SK-N-SH (cell line): ENCODE measurements at regions not wholly inside any gene's neighbourhood (a gene's known extent, or its start where the extent isn't known, plus 50 kb on each side); places are given as distances from the start of the nearest gene placed in this dataset.

Experiments
- CTCF ChIA-PET: fragments of 300-600, 350-600 bp; formaldehyde crosslinking; extraction: SDS; loops from one replicate; lab custom pipeline; 2021; lab: Yijun Ruan, JAX
- POLR2A ChIA-PET: fragments of 350-600 bp; sonication (Branson Sonifier 250); formaldehyde crosslinking; extraction: SDS; loops from one replicate; lab custom pipeline; 2020; ENCODE audit warnings: antibody characterized with exemption, inconsistent platforms; lab: Yijun Ruan, JAX
- DNase-seq: peaks from one replicate; pipeline ENCODE4 v3.0.0; 2012
- H2AFZ ChIP-seq: fragments of 200-600 bp; sonication (generic); 2 replicates; pipeline ENCODE4 v1.8.1; 2016; ENCODE audit warnings: antibody characterized with exemption, mild to moderate bottlenecking, low read depth
- H3F3A ChIP-seq: fragments of 200-600 bp; sonication (generic); replicated peaks from 2 replicates; pipeline ENCODE3; 2016; ENCODE audit warnings: antibody characterized with exemption, mild to moderate bottlenecking; ENCODE audit not compliant: insufficient read depth
- H3K27ac ChIP-seq, 2 experiments: fragments of 200-500 bp in 1 of 2; fragments of 200-600 bp in 1 of 2; sonication (Bioruptor generic) in 1 of 2; sonication (generic), shearing (Covaris generic) in 1 of 2; 2 replicates each; pipeline versions ENCODE4 v1.5.1 to v1.6.1; 2014 to 2016; ENCODE audit warnings: low read depth in 2 of 2, inconsistent platforms in 1 of 2, low read length in 1 of 2, mild to moderate bottlenecking in 1 of 2, mixed read lengths in 1 of 2
- H3K27me3 ChIP-seq: fragments of 200-600 bp; sonication (generic), shearing (Covaris generic); 2 replicates; pipeline ENCODE4 v1.6.1; 2016; ENCODE audit warnings: mixed run types; ENCODE audit not compliant: insufficient read depth
- H3K36me3 ChIP-seq, 2 experiments: fragments of 200-500 bp in 1 of 2; fragments of 200-600 bp in 1 of 2; sonication (Bioruptor generic) in 1 of 2; sonication (generic) in 1 of 2; replicated peaks in 1 of 2; 2 replicates each; pipeline versions ENCODE3 to v1.5.1; 2014 to 2016; ENCODE audit warnings: low read length in 1 of 2, mild to moderate bottlenecking in 1 of 2; ENCODE audit not compliant: insufficient read depth in 2 of 2, control insufficient read depth in 1 of 2
- H3K4me1 ChIP-seq, 2 experiments: fragments of 200-500 bp in 1 of 2; fragments of 200-600 bp in 1 of 2; sonication (Bioruptor generic) in 1 of 2; sonication (generic), shearing (Covaris generic) in 1 of 2; 2 replicates each; pipeline versions ENCODE4 v1.5.1 to v1.6.1; 2014 to 2016; ENCODE audit warnings: low read depth in 1 of 2, low read length in 1 of 2, mixed run types in 1 of 2; ENCODE audit not compliant: insufficient read depth in 2 of 2, control insufficient read depth in 1 of 2
- H3K4me2 ChIP-seq: fragments of 200-600 bp; sonication (generic), shearing (Covaris generic); 2 replicates; pipeline ENCODE4 v1.6.1; 2017; ENCODE audit warnings: mixed run types
- H3K4me3 ChIP-seq, 2 experiments: fragments of 200-500 bp in 1 of 2; fragments of 200-600 bp in 1 of 2; sonication (Bioruptor generic) in 1 of 2; sonication (generic), shearing (Covaris generic) in 1 of 2; 2 replicates each; pipeline versions ENCODE4 v1.5.1 to v1.8.1; 2014 to 2016; ENCODE audit warnings: low read depth in 2 of 2, inconsistent platforms in 1 of 2, low read length in 1 of 2, mild to moderate bottlenecking in 1 of 2, mixed read lengths in 1 of 2, moderate library complexity in 1 of 2
- H3K79me2 ChIP-seq: fragments of 200-600 bp; sonication (generic); 2 replicates; pipeline ENCODE4 v1.8.1; 2017; ENCODE audit warnings: mild to moderate bottlenecking; ENCODE audit not compliant: insufficient read depth
- H3K9ac ChIP-seq: fragments of 200-600 bp; sonication (generic); 2 replicates; pipeline ENCODE4 v1.6.1; 2017; ENCODE audit warnings: mixed run types
- H3K9me2 ChIP-seq: fragments of 200-600 bp; sonication (generic); 2 replicates; pipeline ENCODE4 v1.6.1; 2017; ENCODE audit warnings: mixed run types
- H3K9me3 ChIP-seq: fragments of 200-600 bp; sonication (generic); 2 replicates; pipeline ENCODE4 v1.6.1; 2017; ENCODE audit warnings: mixed run types, mild to moderate bottlenecking, moderate library complexity
- H4K20me1 ChIP-seq: fragments of 200-600 bp; sonication (generic); 2 replicates; pipeline ENCODE4 v1.6.1; 2017; ENCODE audit warnings: mild to moderate bottlenecking, mixed run types; ENCODE audit not compliant: insufficient read depth
- CHD2 ChIP-seq: fragments of 150-350 bp; IDR thresholded peaks from 2 replicates; pipeline ENCODE4 v1.6.1; 2018; ENCODE audit warnings: low read length; ENCODE audit not compliant: partially characterized antibody
- ELF1 ChIP-seq: IDR thresholded peaks from 2 replicates; pipeline ENCODE4 v1.4.0; 2012
- EZH2phosphoT487 ChIP-seq: fragments of 200-600 bp; sonication (generic); IDR thresholded peaks from 2 replicates; pipeline ENCODE4 v1.6.1; 2017; ENCODE audit warnings: low read depth, mixed run types, mild to moderate bottlenecking, antibody characterized with exemption, moderate library complexity, borderline replicate concordance
- FOXM1 ChIP-seq: IDR thresholded peaks from 2 replicates; pipeline ENCODE4 v1.4.0; 2012; ENCODE audit warnings: low read depth, mild to moderate bottlenecking
- IRF3 ChIP-seq: fragments of 150-350 bp; IDR thresholded peaks from 2 replicates; pipeline ENCODE4 v1.6.1; 2016; ENCODE audit warnings: mild to moderate bottlenecking, low read depth, low read length
- RAD21 ChIP-seq: IDR thresholded peaks from 2 replicates; pipeline ENCODE4 v1.6.1; 2012; ENCODE audit warnings: mild to moderate bottlenecking, low read length
- SIN3A ChIP-seq: IDR thresholded peaks from 2 replicates; pipeline ENCODE4 v1.6.1; 2012; ENCODE audit warnings: low read depth, mild to moderate bottlenecking, low read length, moderate library complexity, borderline replicate concordance
- TAF1 ChIP-seq: IDR thresholded peaks from 2 replicates; pipeline ENCODE4 v1.6.1; 2012; ENCODE audit warnings: low read depth, mild to moderate bottlenecking, low read length, moderate library complexity, borderline replicate concordance
- whole genome bisulfite sequencing: methylation state at CpG from one replicate; pipeline ENCODE4 v1.1.6; 2017; ENCODE audit warnings: low lambda C conversion rate; 5-methylcytosine and 5-hydroxymethylcytosine counted together
- TF ChIP-seq, protein P1 (sequence below): IDR thresholded peaks from 2 replicates; pipeline ENCODE4 v1.6.1; 2012; ENCODE audit warnings: mild to moderate bottlenecking, low read depth, low read length, moderate library complexity
- TF ChIP-seq, protein P2 (sequence below): fragments of 150-350 bp; IDR thresholded peaks from 2 replicates; pipeline ENCODE4 v1.6.1; 2017; ENCODE audit warnings: antibody characterized with exemption, low read length, low read depth, borderline replicate concordance
- TF ChIP-seq, protein P3 (sequence below): IDR thresholded peaks from 2 replicates; pipeline ENCODE4; 2012
- TF ChIP-seq, protein P4 (sequence below): fragments of 200-600 bp; sonication (generic); IDR thresholded peaks from 2 replicates; pipeline ENCODE4 v1.6.1; 2017; ENCODE audit warnings: antibody characterized with exemption, mild to moderate bottlenecking, moderate library complexity

GRCh38 chr11:104338186-104338585 is 174.2 kb upstream of the PDGFD start (continued):
- TF ChIP-seq, protein P1, sequence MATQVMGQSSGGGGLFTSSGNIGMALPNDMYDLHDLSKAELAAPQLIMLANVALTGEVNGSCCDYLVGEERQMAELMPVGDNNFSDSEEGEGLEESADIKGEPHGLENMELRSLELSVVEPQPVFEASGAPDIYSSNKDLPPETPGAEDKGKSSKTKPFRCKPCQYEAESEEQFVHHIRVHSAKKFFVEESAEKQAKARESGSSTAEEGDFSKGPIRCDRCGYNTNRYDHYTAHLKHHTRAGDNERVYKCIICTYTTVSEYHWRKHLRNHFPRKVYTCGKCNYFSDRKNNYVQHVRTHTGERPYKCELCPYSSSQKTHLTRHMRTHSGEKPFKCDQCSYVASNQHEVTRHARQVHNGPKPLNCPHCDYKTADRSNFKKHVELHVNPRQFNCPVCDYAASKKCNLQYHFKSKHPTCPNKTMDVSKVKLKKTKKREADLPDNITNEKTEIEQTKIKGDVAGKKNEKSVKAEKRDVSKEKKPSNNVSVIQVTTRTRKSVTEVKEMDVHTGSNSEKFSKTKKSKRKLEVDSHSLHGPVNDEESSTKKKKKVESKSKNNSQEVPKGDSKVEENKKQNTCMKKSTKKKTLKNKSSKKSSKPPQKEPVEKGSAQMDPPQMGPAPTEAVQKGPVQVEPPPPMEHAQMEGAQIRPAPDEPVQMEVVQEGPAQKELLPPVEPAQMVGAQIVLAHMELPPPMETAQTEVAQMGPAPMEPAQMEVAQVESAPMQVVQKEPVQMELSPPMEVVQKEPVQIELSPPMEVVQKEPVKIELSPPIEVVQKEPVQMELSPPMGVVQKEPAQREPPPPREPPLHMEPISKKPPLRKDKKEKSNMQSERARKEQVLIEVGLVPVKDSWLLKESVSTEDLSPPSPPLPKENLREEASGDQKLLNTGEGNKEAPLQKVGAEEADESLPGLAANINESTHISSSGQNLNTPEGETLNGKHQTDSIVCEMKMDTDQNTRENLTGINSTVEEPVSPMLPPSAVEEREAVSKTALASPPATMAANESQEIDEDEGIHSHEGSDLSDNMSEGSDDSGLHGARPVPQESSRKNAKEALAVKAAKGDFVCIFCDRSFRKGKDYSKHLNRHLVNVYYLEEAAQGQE = no peak
- TF ChIP-seq, protein P2, sequence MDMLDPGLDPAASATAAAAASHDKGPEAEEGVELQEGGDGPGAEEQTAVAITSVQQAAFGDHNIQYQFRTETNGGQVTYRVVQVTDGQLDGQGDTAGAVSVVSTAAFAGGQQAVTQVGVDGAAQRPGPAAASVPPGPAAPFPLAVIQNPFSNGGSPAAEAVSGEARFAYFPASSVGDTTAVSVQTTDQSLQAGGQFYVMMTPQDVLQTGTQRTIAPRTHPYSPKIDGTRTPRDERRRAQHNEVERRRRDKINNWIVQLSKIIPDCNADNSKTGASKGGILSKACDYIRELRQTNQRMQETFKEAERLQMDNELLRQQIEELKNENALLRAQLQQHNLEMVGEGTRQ = no peak
- no peak for TF ChIP-seq FOXM1

- no peak overlapping the region for H3K9ac ChIP-seq
- no peaks in the 10 kb centered on the region for H3F3A ChIP-seq
- POLR2A ChIA-PET = no interaction called here
- peak overlapping the region in 1 of 2 experiments; percentile 33; a peak in 2 of 4 replicates for H3K27ac ChIP-seq
- WGBS = 94% methylated on average over 3 of the region's 3 CpGs
- H3K9me3 ChIP-seq = no peaks in the 10 kb centered on the region
- TF ChIP-seq TAF1 (no peak), CHD2 (no peak), ELF1 (no peak), RAD21 (no peak), EZH2phosphoT487 (no peak)
- TF ChIP-seq, protein P3, sequence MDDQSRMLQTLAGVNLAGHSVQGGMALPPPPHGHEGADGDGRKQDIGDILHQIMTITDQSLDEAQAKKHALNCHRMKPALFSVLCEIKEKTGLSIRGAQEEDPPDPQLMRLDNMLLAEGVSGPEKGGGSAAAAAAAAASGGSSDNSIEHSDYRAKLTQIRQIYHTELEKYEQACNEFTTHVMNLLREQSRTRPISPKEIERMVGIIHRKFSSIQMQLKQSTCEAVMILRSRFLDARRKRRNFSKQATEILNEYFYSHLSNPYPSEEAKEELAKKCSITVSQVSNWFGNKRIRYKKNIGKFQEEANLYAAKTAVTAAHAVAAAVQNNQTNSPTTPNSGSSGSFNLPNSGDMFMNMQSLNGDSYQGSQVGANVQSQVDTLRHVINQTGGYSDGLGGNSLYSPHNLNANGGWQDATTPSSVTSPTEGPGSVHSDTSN = no peak
- TF ChIP-seq, all 33 proteins: peak for 0
- Histone ChIP-seq H3K79me2 (no peaks in the 10 kb centered on the region), H3K4me1 (peaks cover 0 to 6% of the 10 kb centered on the region in 2 experiments; a peak in 1 of 4 replicates), H3K4me3 (no peak overlapping the region), H3K4me2 (no peak overlapping the region), H3K36me3 (no peaks in the 10 kb centered on the region), H3K27me3 (no peaks in the 10 kb centered on the region), H4K20me1 (no peaks in the 10 kb centered on the region), H2AFZ (peak overlapping the region; percentile 13; the same call in 1 of the 2 replicates), H3K9me2 (no peaks in the 10 kb centered on the region)
- CTCF ChIA-PET = no interaction called here
- no peak for DNase-seq
These were observed 173.3 kb upstream of the PDGFD start for GRCh38 chr11:104337273-104337672.

DNA sequence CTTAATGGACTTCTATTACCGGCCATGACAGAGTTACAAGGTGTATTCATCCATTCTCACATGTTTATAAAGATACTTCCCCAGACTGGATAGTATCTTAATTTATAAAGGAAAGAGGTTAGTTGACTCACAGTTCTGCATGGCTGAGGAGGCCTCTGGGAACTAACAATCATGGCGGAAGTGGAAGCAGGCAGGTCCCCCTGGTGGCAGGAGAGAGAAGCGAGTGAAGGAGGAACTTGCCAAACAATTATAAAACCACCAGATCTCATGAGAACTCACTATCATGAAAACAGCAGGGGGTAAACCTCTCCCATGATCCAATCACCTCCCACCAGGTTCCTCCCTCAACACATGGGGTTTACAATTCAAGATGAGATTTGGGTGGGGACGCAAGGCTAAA is 170.0 kb upstream of the PDGFD start:
- no peaks in the 10 kb centered on the region for H3K79me2 ChIP-seq
- no peak overlapping the region for H3K4me3 ChIP-seq
- H2AFZ ChIP-seq = no peak overlapping the region
- H3K36me3 ChIP-seq = no peaks in the 10 kb centered on the region
- no peaks in the 10 kb centered on the region for H3K9me3 ChIP-seq
- H3K4me1 ChIP-seq = peaks cover 0 to 6% of the 10 kb centered on the region in 2 experiments; a peak in 2 of 4 replicates
- no peak overlapping the region for H3K4me2 ChIP-seq
- DNase-seq = no peak
- no peaks in the 10 kb centered on the region for H3K27me3 ChIP-seq
- H4K20me1 ChIP-seq = no peaks in the 10 kb centered on the region
- H3K9me2 ChIP-seq = no peaks in the 10 kb centered on the region
- no peaks in the 10 kb centered on the region for H3F3A ChIP-seq
- no peak overlapping the region for H3K9ac ChIP-seq
- POLR2A ChIA-PET = no interaction called here
- TF ChIP-seq, protein P4, sequence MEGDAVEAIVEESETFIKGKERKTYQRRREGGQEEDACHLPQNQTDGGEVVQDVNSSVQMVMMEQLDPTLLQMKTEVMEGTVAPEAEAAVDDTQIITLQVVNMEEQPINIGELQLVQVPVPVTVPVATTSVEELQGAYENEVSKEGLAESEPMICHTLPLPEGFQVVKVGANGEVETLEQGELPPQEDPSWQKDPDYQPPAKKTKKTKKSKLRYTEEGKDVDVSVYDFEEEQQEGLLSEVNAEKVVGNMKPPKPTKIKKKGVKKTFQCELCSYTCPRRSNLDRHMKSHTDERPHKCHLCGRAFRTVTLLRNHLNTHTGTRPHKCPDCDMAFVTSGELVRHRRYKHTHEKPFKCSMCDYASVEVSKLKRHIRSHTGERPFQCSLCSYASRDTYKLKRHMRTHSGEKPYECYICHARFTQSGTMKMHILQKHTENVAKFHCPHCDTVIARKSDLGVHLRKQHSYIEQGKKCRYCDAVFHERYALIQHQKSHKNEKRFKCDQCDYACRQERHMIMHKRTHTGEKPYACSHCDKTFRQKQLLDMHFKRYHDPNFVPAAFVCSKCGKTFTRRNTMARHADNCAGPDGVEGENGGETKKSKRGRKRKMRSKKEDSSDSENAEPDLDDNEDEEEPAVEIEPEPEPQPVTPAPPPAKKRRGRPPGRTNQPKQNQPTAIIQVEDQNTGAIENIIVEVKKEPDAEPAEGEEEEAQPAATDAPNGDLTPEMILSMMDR = peak; percentile 55
- TF ChIP-seq IRF3 = no peak
- no peak for TF ChIP-seq SIN3A
- TF ChIP-seq, all 33 proteins: peak for 1
- 86% methylated on average over 4 of the region's 4 CpGs for WGBS
- H3K27ac ChIP-seq = no peak overlapping the region
- CTCF ChIA-PET = no interaction called here
